ENCODE measurements at regions not wholly inside any gene's neighbourhood (a gene's known extent, or its start where the extent isn't known, plus 50 kb on each side); places are given as distances from the start of the nearest gene placed in this dataset.

DNA sequence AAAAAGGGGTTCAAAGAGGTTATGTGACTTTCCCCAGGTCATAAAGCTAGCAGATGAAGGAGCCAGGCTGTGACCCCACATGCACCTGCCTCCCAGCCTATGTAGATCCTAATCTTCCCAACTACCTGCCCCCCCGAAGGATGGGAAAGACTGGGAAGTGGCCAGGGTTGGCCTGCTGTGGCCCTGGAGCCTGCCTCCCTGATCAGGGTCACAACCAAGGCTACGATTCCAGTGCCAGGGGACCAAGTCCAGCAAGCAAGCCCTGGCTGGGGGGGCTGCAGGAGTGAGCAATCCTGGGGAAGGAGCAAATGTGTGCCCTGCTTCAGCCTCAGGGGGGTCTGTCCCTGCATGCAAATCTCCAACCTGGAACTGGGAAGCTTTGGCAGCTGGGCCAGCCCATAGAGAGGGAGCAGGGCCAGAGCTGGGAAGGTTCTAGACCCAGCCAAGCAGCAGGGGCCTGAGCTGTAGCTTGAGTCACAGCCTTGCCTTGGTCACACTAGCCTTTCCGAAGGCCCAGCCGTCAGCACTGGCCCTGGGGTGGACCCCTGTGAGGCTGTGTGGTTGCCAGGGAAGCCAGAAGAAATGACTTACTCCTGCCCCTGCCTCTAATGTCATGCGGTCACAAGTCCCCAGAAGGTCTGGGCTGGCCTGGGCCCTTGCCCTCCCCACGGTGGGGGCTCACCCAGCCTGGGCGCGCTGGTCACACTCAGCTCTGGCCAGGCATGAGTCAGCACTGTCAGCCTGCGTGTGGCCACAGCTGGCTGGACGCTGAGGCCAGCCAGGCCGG lies 96.4 kb upstream of the ZMIZ1 start:
- Histone ChIP-seq H3K36me3 (no peaks in the 10 kb centered on the region), H3K4me1 (ENCODE audit: low read depth) (peaks cover 35% of the 10 kb centered on the region), H3K9me3 (ENCODE audit: low read depth) (no peaks in the 10 kb centered on the region), H3K27ac (peak overlapping the region; percentile 85), H3K4me3 (no peak overlapping the region), H3K27me3 (no peaks in the 10 kb centered on the region)
- TF ChIP-seq CTCF (IDR thresholded peaks at IDR 0.05; ENCODE audit: low read depth, low read length): no peak
- DNase-seq (ENCODE audit: low read depth in 1 of 2, low spot score in 1 of 2): peak; percentile 12 to 78

DNA sequence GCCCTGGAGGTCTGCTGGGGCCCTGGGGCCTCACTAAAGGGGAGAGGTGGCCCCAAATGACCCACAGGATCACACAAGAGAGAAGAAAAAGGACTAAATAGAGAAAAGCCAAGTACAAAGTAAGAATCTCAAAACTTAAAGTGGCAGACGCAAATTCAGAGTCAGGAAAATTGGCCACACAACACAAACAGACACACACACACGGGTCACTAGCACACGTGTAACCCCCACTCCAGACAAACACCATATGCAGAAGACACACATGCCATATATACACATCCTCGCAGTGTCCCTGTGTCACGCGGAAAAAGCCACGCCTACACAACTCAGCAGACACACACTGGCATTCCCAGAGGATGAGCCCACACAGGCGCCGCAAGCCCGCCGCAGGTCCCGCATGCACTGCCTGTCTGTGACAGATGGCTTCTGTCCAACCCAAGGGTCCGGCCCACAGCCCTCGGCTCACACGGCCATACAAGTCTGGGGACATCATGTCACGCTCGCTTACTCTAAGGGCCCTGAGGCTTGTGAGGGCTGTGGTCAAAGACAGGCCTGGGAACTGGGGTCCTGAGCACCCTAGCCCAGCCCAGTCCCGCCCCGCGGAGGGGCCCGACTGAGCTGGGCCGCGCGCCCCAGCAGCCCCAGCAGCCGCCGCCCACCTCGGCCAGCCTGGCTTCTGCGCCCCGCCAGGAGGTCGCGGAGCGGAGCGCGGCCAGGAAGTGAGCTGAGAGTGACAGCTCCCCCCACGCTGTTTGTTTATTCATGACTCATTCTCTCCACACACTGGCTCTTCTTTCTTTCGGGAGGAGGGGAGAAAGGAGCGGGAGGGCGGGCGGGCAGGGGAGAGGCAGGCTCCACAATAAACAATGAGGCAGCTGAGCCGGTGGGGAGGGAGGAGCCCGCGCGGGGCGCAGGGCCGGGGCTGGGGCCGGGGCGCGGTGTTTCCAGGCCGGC lies 95.5 kb upstream of the ZMIZ1 start:
- DNase-seq (ENCODE audit: low read depth in 1 of 2, low spot score in 1 of 2): peak; percentile 82 to 96
- Histone ChIP-seq H3K27me3 (no peaks in the 10 kb centered on the region), H3K27ac (peak overlapping the region; percentile 85), H3K4me1 (ENCODE audit: low read depth) (peaks cover 43% of the 10 kb centered on the region), H3K4me3 (peak overlapping the region; percentile 20), H3K36me3 (no peaks in the 10 kb centered on the region), H3K9me3 (ENCODE audit: low read depth) (no peaks in the 10 kb centered on the region)
- no peak for TF ChIP-seq CTCF (IDR thresholded peaks at IDR 0.05; ENCODE audit: low read depth, low read length)

GRCh38 chr10:78973901-78974616 lies 94.7 kb upstream of the ZMIZ1 start:
- Histone ChIP-seq H3K27me3 (no peaks in the 10 kb centered on the region), H3K9me3 (ENCODE audit: low read depth) (no peaks in the 10 kb centered on the region), H3K4me3 (peak overlapping the region; percentile 20), H3K4me1 (ENCODE audit: low read depth) (peaks cover 46% of the 10 kb centered on the region), H3K27ac (peak overlapping the region; percentile 85), H3K36me3 (no peaks in the 10 kb centered on the region)
- peak; percentile 73 to 89 for DNase-seq (ENCODE audit: low read depth in 1 of 2, low spot score in 1 of 2)
- TF ChIP-seq CTCF (IDR thresholded peaks at IDR 0.05; ENCODE audit: low read depth, low read length): no peak

- H3K9me3 ChIP-seq (ENCODE audit: low read depth): no peaks in the 10 kb centered on the region
- no peaks in the 10 kb centered on the region for H3K27me3 ChIP-seq
- no peaks in the 10 kb centered on the region for H3K36me3 ChIP-seq
- peaks cover 50% of the 10 kb centered on the region for H3K4me1 ChIP-seq (ENCODE audit: low read depth)
- peak; percentile 78 for TF ChIP-seq CTCF (IDR thresholded peaks at IDR 0.05; ENCODE audit: low read depth, low read length)
- no peak overlapping the region for H3K4me3 ChIP-seq
- H3K27ac ChIP-seq: peak overlapping the region; percentile 85
- DNase-seq (ENCODE audit: low read depth in 1 of 2, low spot score in 1 of 2): peak; percentile 50 to 88
Observed at GRCh38 chr10:78974617-78975317, 94.0 kb upstream of the ZMIZ1 start.

- no peak for TF ChIP-seq CTCF (IDR thresholded peaks at IDR 0.05; ENCODE audit: low read depth, low read length)
- Histone ChIP-seq H3K4me3 (no peak overlapping the region), H3K27me3 (no peaks in the 10 kb centered on the region), H3K9me3 (ENCODE audit: low read depth) (no peaks in the 10 kb centered on the region), H3K36me3 (no peaks in the 10 kb centered on the region), H3K27ac (no peak overlapping the region), H3K4me1 (ENCODE audit: low read depth) (peaks cover 55% of the 10 kb centered on the region)
- no peak for DNase-seq (ENCODE audit: low read depth in 1 of 2, low spot score in 1 of 2)
Observed at GRCh38 chr10:78975926-78976325, 92.8 kb upstream of the ZMIZ1 start.

Data from cardiac muscle cell (in vitro differentiated cells and primary cell).